SIG-M5 (cell line): ENCODE measurements at regions not wholly inside any gene's neighbourhood (a gene's known extent, or its start where the extent isn't known, plus 50 kb on each side); places are given as distances from the start of the nearest gene placed in this dataset.
"Not testable (repeated sequence)": the region's sequence is repeated elsewhere in the genome, so short reads cannot be mapped to it uniquely, and the experiment has no call there.

Experiments used
- DNase-seq: peaks from one replicate; lab custom pipeline; 2025; lab: John Stamatoyannopoulos, UW

DNA sequence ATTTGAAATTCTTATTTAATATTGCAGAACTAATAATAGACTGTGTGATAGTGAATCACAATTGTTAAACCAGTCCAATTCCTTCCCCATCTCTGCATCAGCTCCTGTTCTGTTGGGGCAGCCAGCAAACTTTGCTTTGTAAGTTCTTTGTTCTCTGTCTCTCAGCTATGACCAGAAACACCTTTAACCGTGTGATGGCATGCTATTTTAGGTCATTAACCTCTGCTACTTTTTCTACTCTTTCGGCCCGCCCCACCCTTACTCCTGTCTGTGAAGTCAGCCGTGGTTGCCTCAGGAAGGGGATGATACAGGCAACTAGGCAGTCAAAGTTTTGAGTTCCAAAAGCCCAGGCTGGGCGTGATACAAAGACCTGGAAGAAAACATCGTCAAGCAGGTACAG lies 51.3 kb upstream of the EGFL6 start:
- no peak for DNase-seq

DNA sequence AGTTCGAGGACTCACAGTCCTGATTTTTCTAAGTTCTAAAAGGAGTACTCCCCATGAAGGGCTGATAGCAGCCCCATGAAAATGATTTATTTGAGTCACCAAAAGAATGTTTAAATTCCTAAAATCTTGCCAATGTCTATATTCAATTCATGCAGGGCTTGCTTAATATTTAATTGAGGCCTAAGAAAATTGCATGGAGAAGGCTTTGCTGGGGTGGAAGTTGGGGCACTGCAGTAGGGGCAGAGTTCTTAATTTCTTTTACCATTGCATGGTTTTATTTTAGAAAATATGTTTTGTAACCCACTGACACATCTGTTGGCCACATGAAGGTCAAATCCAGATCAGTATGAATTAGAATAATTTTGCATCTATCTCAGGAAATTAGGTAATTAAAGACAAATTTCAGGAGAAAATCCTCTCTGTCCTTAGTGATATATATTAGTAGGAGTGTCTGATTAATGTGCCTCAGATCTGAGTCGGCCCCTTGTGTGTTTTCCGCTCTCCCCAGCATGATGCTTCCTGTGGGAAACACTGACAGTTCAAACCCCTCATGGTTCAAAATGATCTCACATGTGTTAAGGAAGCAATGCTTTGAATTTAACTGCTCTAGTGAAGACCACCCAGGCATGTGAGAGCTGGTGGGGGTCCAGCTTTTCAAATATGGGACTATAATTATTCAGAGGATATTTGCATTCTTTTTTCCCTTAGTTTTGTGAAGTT lies 54.0 kb upstream of the EGFL6 start:
- no peak for DNase-seq

DNA sequence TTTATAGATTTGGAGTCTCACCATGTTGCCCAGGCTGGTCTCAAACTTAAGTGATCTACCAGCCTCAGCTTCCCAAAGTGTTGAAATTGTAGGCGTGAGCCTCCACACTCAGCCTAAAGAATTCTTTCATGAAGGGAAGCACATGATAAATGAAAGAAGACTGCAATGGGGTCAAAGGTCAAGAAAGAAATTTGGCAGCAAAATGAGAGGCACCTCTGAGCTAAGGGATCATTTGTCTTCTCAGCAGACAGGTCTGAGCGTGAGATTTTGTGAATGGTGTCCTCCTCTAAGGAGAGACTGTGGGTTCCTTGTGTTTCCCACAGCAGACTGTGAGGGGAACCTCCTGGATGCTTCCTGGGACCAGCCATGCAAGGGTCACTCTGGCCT lies 57.5 kb upstream of the EGFL6 start:
- DNase-seq = no peak

DNA sequence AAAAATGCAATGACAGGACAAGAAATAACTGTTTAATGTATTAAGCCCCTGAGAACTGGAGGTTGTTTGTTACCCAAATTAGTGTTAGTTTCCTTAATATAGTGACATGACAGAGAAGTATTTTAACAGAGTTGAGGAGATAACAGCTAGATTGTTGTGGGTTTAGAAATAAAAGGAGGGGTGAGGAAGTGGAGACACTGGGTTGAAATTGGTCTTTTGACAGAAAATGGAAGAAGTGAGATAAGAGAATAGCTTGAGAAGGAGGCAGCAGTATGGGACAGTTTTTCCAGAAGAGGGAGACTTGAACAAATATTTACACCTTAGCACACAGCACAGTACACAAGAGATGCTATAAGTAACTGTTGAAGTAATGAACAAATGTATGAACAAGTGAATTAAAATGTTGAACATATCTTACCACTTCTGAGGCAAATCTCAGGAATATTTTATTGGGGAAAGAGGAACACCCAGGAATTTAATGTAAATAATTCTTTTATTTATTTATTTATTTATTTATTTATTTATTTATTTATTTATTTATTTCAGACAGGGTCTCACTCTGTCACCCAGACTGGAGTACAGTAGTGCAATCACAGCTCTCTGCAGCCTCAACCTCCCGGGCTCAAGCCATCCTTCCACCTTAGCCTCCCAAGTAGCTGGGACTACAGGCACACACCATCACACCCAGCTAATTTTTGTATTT lies 58.0 kb upstream of the EGFL6 start:
- DNase-seq = no peak

DNA sequence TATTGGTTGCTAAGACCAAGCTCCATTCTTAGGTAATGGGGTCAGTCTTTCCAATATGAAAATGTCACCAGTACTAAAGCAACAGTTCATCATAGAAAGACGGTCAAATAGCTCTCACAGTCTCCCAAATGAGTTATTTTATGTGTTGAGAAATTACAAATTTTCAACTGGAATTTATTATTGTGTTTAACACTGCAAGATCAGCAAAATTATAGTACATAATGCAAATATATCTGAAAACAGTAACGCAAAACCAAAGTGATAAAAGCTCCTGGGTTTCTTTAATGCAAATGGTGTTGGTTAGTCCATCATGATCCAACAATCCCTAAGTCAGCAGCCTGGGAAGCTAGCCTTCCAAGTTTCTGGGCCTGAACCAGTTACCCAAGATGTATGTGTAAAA lies 61.5 kb upstream of the EGFL6 start:
- no peak for DNase-seq

DNA sequence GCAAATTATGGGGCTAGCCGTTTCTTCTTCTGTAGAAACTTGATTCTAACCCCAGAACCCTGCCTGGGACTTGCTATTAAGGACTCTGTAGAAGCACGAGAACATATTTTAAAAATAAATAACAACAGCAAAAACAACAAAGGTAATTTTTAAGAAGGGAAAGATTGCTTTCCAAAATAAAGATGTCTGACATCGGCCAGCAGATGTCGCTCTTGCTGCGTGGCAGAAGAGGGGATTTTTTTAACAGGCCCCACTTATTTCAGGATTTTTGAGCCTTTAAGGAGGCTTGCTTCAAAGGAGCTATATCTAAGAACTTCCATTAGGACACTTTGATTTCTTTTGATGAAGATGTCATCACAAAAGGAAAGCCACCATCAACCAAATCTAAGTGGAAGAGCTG lies 62.8 kb upstream of the EGFL6 start:
- no peak for DNase-seq

DNA sequence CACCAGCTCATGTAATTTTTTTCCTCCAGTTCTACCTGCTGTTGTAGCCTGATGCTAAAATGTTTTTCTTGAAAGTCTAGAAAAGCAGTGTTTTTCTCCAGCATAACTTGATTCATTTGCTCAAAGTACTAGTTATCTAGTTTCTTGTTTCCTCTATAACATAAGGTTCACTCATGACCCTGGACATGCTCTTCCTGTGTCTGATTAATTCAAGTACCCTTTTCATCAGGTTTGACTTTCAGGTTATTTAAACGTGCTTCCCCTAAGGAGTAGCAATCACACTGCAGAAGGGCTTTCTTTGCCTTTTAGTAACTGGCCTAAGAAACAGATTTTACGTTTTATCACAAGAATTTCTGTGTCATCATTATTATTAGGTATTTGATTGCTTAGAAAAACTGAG lies 66.8 kb upstream of the EGFL6 start:
- DNase-seq = no peak

DNA sequence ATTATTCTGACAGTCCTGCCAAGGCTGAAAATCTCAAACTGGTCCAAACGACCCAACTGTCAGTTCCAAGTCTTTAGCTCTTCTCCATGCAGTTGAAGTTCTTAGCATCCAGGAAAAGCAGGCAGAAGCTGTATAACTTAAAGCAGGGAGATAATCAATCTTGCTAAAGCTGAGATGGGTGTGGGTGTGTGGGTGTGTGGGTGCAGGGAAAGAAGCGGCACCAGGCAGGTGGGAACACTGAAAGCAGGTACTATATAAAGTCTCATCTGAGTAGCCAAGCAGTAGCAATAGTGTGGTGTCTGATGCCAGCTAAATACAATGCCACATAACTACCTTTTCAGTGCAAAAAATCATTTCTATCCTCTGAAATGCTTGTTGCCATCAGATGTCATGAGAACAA lies 69.7 kb upstream of the EGFL6 start:
- no peak for DNase-seq

DNA sequence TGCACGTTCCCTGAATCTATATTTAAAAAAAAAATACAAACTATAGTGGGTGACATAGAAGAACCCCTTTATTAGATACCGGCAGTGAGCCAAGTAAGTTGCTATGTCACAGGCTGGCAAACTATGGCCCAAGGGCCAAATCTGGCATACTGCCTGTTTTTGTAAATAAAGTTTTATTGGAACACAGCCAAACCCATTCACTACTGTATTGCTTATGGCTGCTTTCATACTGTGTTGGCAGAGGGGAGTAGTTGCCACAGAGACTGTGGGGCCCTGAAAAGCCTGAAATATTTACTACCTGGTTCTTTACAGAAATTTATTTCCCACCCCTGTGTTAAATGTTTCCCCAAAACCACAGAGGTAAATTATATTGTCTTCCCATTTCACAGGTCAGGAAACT lies 71.2 kb upstream of the EGFL6 start:
- DNase-seq = no peak

DNA sequence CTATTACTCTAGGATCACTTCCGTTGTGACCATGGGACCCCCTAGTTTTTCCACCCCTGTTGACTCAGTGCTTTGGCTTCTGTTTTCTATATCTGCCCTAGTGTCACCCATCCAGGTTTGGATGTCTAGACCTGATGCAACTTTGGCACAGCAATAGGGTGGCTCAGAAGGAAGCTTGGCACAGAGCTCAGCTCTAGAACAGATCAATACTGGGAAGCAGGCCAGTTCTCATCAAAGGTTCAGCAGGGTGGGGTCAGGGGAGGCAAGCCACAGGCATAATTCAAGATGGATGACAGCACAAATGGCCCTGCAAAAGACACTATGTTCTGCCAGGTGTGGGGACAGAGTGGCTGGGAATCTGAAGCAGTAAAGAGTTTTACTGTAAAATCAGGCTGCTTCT lies 74.2 kb upstream of the EGFL6 start:
- no peak for DNase-seq

DNA sequence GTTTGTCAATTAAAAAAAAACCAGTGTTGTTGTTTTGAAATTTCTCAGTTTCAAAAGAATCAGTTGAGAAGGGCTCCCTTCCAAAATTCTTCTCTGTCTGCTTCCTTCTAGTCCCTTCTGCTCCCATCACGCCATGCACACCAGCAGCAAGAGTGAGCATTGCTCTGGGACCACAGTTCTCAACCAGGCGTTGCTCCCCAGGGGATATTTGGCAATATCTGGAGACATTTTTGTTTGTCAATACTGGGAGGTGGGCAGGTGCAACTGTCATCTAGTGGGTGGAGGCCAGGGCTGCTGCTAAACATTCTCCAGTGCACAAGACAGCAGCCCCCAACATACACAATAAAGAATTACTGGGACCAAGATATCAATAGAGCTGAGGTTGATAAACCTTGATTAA lies 74.8 kb upstream of the EGFL6 start:
- DNase-seq = no peak

DNA sequence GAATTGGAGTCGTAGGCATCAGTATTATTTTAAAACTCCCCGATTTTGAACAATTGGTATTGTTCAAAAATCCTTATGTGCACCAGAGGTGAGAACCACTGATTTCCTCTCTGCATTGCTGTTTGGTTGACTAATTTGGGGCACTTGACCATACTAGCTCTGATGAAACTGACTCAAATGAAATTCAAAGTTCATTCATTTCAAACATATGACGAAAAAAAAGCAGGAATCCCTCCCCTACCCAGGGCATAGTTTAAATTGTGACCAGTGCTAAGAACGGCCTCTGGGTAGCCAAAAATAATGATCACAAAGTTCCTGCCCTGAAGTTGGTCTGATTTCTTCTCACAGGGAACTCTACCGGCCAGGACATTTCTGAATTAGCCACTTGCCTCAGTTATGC lies 75.7 kb upstream of the EGFL6 start:
- no peak for DNase-seq

DNA sequence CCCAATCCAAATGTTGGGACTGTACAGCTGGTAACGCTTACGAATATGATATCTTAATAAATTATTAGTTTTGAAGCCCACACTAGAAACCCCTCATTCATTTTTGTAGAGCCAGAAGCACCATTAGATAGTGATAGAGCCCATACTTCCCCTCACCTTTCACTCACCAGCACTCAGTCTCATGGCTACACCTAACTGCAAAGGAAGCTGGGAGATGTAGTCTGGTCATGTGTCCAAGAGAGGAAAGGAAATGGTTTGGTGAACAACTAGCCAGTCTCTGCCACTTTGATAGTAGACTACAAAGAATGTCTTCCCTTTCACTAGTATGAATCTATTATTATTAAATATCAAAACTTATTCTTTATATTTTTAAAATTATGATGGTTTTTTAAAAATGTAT lies 77.1 kb upstream of the EGFL6 start:
- DNase-seq = no peak

DNA sequence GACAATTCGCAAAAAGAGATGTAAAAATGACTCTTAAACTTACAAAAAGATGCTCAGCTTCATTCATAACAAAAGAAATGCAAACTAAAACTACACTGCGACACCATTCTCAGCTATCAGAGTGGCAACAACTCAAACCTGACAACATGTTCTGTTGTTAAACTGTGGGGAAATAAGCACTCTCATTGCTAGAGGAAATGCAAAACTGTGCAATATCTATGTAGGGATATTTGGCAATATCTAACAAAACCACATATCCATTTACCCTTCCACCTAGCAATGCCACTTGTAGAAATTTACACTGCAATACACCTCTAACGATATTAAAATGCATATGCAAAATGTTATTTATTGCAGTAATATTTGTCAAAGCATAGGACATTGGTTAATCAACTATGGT lies 78.3 kb upstream of the EGFL6 start:
- DNase-seq = peak; percentile 20

DNA sequence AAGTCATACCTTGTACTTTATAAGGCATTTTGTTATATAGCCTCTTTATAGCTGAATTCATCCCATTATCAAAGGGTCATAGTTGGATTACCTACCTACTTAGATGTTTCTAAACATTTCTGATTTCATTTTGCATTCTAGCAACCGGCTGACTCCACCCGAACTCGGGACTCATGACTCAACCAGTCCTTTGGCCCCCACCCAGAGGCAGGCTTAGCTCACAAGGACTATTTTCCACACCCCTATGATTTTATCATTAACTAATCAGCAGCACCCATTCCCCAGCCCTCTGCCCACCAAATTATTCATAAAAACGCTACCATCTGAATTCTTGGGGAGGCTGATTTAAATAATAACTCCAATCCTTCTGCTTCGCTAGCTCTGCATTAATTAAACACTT lies 79.9 kb upstream of the EGFL6 start:
- no peak for DNase-seq

DNA sequence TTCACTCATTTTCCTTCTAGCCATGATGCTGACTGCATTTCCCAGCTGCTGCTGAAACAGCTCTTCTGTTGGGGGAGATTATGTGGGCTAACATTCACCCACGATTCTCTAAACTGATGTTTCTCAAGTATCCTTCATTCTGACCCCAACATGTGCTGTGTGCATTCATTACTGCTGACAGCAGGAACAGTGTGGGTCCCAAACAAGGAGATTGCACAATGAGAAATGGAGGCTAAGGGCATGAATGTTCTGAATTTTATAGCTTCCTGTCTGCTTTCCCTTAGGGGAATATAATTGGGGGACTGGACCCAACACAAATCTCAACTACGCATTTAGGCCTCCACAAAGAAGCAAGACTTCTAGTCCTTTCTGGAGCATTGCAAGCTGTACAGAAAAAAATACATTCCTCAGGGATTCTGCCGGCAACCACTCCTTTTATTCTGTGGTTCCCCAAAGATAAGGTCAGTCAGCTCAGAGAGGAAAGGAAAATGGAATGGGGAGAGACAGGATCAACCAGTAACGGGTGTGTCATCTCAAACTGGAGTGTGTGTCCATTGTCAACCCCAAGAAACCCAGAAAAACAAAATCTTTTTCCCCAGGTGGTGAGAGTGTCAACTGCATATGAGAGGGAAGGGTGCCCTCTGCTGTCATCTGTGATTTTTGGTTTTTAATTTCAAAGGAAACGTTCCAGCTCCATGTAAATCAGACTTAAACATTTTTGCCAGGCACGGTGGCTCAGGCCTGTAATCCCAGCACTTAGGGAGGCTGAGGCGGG lies 81.5 kb upstream of the EGFL6 start:
- DNase-seq = no peak

DNA sequence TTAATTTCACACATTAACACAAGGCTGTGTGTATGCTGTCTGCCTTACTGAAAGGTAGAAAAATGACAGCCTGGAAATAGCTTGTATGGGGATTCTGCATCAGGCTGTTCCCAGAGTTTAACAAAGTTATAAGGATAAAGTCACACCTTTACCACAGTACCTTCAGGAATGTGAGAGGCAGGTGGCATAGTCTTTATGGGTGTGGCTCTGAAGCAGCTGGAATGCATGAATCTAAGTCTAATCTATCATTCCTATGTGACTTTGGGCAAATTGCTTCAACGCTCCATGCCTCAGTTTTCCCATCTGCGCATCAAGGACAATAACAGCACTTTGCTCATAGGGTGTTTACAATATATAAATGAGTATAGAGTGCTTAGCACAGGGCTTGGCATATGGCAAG lies 84.2 kb upstream of the EGFL6 start:
- DNase-seq = no peak

DNA sequence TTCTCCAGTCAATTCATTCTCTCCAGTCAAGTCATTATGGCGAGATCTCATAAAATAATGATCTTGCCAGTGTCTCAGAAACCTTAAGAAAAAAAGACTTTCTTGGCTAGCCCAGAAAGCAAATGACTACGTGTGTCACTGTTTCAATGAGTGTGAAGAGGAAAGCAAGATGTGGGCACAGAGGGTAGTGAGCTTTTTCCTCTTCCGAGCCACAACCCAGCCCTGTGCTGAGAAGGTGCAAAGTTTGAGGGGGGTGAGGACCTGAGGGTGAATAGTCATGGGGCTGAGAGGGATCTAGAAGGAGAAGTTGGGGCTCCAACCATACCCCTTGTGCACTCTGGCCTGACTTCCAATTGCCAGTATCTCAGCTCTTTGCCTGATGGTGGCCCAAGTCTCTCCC lies 85.6 kb upstream of the EGFL6 start:
- no peak for DNase-seq

DNA sequence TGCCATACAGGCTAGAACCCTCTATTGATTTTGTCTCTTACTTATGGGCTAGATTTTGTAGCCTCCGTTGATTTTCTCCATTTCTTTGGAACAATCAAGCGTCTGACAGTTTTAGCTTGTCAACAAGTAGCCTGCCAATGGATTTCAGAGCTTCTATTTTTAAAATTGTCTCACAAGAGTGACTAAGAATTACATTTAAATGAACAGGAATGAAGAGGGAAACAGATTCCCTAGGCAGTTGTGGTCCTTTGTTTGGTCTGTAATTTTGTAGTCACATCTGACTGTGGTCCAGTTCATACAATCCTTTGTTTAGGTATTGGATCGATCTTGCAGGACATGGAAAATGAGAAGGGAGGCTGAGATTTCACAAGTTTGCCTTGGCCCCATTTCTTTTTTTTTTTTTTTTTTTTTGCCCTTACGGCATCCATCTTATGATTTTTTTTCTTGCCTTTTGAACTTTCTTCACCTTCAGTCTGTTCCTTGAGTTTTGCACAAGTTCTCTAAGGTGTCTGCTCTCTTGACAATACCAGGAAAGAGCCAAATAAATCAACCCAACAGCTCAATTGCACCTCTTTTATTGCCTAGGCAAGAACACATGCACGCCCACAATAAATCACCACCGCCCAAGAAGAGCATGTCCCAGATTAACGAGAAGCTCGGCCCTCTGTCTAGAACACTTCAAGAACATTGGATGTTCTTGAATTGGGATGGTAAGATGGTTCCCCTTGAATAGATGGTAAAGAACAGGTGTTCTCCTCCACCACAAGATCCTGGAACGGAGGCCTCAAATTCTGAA lies 86.5 kb upstream of the EGFL6 start:
- no peak for DNase-seq

DNA sequence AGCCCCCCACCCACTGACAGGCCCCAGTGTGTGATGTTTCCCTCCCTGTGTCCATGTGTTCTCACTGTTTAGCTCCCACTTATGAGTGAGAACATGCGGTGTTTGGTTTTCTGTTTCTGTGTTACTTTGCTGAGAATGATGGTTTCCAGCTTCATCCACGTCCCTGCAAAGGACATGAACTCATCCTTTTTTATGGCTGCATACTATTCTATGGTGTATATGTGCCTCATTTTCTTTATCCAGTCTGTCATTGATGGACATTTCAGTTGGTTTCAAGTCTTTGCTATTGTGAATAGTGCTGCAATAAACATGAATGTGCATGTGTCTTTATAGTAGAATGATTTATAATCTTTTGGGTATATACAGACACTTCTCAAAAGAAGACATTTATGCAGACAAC lies 88.6 kb upstream of the EGFL6 start:
- not testable (repeated sequence) for DNase-seq

DNA sequence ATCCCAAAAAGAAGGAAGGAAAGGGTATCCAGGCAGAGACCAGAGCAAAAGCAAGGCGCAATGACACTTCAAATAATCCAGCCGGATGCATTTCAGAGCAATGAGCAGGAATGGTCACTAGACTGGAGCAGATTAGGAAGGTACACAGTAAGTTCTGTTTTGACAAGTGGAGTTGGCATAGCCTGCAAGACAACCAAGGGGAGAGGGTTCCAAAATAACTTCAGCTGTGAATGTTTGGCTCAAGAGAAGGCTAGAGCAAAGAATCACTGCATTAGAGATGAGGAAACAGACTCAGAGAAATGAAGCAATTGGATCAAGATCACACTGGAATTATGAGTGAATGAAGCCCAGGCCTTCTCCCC lies 90.0 kb upstream of the EGFL6 start:
- no peak for DNase-seq

DNA sequence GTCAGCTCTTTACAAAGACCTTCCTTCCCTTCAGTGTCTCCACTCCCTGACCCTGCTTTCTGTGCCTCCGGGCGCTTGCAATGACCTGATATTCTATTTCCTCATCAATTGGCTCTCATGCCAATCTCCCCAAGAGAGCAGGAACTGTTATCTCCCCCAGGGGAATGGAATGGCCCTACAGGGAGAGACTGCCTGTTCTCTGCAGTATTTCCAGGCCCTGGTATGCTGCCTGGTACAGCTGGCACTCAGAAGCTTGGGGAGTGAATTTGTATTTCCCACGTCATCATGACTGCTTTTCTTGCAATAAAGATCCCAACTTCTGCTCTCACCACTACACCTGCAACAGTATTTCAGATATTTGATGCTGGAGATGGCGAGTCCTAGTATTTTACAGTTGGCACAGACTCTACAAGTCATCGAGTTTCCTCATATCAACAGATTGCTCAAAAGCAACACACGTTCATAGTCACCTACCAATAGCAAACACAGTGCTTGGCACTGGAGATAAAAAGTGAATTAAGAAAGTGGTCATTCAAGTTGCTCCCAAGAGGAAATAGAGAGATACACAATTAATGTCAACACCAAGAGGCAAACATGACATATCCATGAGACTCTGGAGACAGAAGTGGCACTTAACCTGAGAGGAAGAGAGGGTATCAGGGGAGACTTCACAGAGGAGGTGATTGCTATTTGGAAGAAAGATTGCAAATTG lies 90.5 kb upstream of the EGFL6 start:
- no peak for DNase-seq
